GM06990 (cell line): ENCODE measurements at regions not wholly inside any gene's neighbourhood (a gene's known extent, or its start where the extent isn't known, plus 50 kb on each side); places are given as distances from the start of the nearest gene placed in this dataset.
"Not testable (repeated sequence)": the region's sequence is repeated elsewhere in the genome, so short reads cannot be mapped to it uniquely, and the experiment has no call there.

Experiments used
- DNase-seq: peaks from one replicate; pipeline ENCODE4 v3.0.0-alpha.2; 2011; ENCODE audit not compliant: insufficient read length; ENCODE audit errors: extremely low read depth
- H3K27me3 ChIP-seq: replicated peaks from 2 replicates; pipeline ENCODE4 v1.6.0; 2011; ENCODE audit warnings: low read length; ENCODE audit not compliant: control insufficient read depth, insufficient read depth
- H3K36me3 ChIP-seq: 2 replicates; pipeline ENCODE4 v1.5.1; 2011; ENCODE audit warnings: low read length; ENCODE audit not compliant: control insufficient read depth, insufficient read depth
- H3K4me3 ChIP-seq: replicated peaks from 2 replicates; pipeline ENCODE4 v1.5.1; 2011; ENCODE audit warnings: low read depth, mild to moderate bottlenecking, control low read depth, low read length
- TF ChIP-seq, protein P1 (sequence below): IDR thresholded peaks from 2 replicates; pipeline ENCODE4 v1.5.1; 2011; ENCODE audit warnings: low read length, control low read depth, mild to moderate bottlenecking, inconsistent platforms; ENCODE audit not compliant: insufficient read depth, poor library complexity, severe bottlenecking

- no peaks in the 10 kb centered on the region for H3K36me3 ChIP-seq
- no peaks in the 10 kb centered on the region for H3K27me3 ChIP-seq
- TF ChIP-seq, protein P1, sequence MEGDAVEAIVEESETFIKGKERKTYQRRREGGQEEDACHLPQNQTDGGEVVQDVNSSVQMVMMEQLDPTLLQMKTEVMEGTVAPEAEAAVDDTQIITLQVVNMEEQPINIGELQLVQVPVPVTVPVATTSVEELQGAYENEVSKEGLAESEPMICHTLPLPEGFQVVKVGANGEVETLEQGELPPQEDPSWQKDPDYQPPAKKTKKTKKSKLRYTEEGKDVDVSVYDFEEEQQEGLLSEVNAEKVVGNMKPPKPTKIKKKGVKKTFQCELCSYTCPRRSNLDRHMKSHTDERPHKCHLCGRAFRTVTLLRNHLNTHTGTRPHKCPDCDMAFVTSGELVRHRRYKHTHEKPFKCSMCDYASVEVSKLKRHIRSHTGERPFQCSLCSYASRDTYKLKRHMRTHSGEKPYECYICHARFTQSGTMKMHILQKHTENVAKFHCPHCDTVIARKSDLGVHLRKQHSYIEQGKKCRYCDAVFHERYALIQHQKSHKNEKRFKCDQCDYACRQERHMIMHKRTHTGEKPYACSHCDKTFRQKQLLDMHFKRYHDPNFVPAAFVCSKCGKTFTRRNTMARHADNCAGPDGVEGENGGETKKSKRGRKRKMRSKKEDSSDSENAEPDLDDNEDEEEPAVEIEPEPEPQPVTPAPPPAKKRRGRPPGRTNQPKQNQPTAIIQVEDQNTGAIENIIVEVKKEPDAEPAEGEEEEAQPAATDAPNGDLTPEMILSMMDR = no peak
- DNase-seq = no peak
- no peak overlapping the region for H3K4me3 ChIP-seq
Observed at GRCh38 chr5:130316971-130317680, 412.9 kb downstream of the CHSY3 start.

DNA sequence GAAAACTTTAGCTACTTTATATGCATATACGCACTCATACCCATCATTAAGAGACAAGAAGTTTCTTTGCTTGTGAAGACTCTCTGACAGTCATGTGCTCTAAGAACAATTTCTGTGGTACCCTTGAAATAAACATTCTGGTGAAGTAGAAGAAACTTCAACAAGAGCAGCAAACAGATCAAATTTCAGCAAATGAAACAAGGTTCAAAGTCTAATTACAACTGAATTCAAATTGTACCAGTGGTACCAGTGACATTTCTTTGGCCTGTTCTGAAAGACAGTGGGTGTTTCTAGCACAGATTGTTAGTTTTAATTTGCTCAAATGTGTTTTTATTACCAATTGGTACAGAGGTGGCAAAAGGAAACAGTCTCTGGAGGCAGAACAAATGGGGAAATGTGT is 391.0 kb downstream of the CHSY3 start:
- no peaks in the 10 kb centered on the region for H3K36me3 ChIP-seq
- H3K4me3 ChIP-seq = no peak overlapping the region
- DNase-seq = no peak
- TF ChIP-seq, protein P1 = no peak
- H3K27me3 ChIP-seq = no peaks in the 10 kb centered on the region

DNA sequence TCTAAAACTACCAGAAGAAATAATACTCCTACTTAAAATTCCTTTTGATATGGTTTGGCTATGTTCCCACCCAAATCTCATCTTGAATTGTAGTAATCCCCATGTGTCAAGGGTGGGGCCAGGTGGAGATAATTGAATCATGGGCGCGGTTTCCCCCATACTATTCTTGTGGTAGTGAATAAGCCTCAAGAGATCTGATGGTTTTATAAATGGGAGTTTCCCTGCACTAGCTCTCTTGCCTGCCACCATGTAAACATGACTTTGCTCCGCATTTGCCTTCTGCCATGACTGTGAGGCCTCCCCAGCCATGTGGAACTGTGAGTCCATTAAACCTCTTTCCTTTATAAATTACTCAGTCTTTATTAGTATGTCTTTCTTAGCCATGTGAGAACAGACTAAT is 390.5 kb downstream of the CHSY3 start:
- not testable (repeated sequence) for H3K4me3 ChIP-seq, H3K27me3 ChIP-seq, H3K36me3 ChIP-seq, DNase-seq

GRCh38 chr5:130290219-130290618 is 386.0 kb downstream of the CHSY3 start:
- Histone ChIP-seq H3K36me3 (no peaks in the 10 kb centered on the region), H3K4me3 (no peak overlapping the region), H3K27me3 (no peaks in the 10 kb centered on the region)
- DNase-seq = no peak
- TF ChIP-seq, protein P1 = no peak

DNA sequence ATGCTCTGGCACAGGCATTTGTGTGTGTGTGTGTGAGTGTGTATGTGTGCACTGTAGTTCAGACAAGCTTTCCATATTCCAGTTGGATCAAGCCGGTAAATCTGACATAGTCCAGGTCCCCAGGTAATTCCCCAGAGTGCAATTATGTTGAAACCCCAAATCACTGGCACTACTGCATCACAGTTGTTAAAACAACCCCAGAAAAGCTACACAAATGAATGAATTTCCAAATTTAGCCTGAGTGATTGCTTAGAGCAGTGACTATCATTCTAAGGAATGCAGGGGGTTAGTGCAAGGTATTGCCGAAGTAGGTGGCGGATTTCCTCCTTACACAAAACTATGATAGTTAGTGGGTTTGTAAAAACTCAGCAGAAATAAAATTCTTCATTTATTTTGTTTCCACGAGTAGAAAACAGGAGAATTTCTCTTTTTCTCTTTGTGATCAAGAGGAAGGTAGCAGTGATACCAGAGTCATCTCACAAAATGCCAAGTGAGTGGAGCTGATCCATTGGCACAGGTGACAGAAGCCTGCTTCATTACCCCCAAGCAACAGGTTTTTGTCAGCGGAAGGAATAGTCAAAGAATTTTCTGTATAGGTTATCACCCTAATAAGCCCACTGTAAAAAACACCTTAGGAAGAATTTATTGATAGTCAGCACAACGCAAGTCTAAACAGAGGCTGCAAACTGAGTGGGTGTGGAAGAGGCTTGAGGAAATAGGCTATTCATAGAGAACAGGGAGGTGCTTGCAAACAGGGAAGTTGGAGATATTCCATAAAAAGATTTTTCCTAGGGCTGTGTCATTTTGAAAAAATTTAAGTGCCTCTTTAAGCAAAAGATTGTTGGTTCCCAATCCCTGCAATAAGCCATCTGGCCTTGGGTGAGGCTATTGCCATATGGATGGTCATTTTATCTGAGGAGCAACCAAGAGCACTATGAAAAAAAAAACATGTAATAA is 385.1 kb downstream of the CHSY3 start:
- no peak for DNase-seq
- H3K4me3 ChIP-seq = no peak overlapping the region
- H3K27me3 ChIP-seq = no peaks in the 10 kb centered on the region
- H3K36me3 ChIP-seq = no peaks in the 10 kb centered on the region
- TF ChIP-seq, protein P1 = no peak

DNA sequence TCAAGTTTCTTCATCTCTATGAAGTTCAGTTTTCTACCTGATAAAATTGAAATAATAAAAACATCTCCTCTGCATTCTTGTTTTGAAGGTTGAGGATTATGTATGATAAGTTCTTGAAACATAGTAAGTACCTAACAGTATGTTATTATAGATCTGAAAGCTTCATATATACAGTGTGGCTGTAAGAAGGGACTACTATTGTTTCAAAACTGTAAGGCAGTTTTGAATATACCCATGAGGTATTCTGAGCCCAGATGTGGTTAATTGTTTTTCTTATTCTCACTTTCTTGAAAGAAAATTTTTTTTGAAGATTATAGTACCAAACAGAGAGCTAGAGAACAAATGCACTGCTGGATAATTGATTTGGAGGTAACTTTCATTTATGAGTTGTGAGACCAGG is 383.2 kb downstream of the CHSY3 start:
- DNase-seq = no peak
- no peak overlapping the region for H3K4me3 ChIP-seq
- H3K27me3 ChIP-seq = no peaks in the 10 kb centered on the region
- H3K36me3 ChIP-seq = no peaks in the 10 kb centered on the region
- TF ChIP-seq, protein P1 = no peak
